Endothelial cell of umbilical vein (primary cell): ENCODE measurements at regions not wholly inside any gene's neighbourhood (a gene's known extent, or its start where the extent isn't known, plus 50 kb on each side); places are given as distances from the start of the nearest gene placed in this dataset.

Experiments used
- BruUV-seq: library from RNA; stranded (reverse); fragments of 400-500 nt; replicated peaks from 2 replicates; lab custom pipeline; 2021; lab: Mats Ljungman, UMichigan
- CTCF ChIA-PET: fragments of 300-600, 350-600 bp; sonication (Branson Sonifier 250); formaldehyde crosslinking; loops from one replicate; lab custom pipeline; 2021; ENCODE audit warnings: antibody characterized with exemption, inconsistent platforms; lab: Charles Lee
- POLR2A ChIA-PET: fragments of 300-600, 350-600 bp; sonication (Branson Sonifier 250); formaldehyde crosslinking; loops from one replicate; lab custom pipeline; 2021; ENCODE audit warnings: antibody characterized with exemption, inconsistent platforms; lab: Charles Lee
- DNase-seq: peaks from one replicate; pipeline ENCODE4 v3.0.0-alpha.2; 2011; ENCODE audit warnings: low read depth, low spot score
- FAIRE-seq: peaks from 2 replicates; lab custom pipeline; 2011; peaks lifted over from hg19 to GRCh38; lab: Jason Lieb, UNC
- H2AFZ ChIP-seq: 2 replicates; pipeline ENCODE4 v1.6.0; 2012; ENCODE audit warnings: low read depth, low read length, control low read depth, inconsistent platforms
- H3K27ac ChIP-seq: 2 replicates; pipeline ENCODE4 v1.5.1; 2011; ENCODE audit warnings: low read depth, mild to moderate bottlenecking, control low read depth, low read length, moderate library complexity; ENCODE audit not compliant: insufficient read depth
- H3K27me3 ChIP-seq, 2 experiments: 2 replicates each; pipeline versions ENCODE4 v1.6.0 to v1.6.1; 2011; ENCODE audit warnings: low read length in 2 of 2, mixed read lengths in 1 of 2; ENCODE audit not compliant: control insufficient read depth in 2 of 2, insufficient read depth in 2 of 2
- H3K36me3 ChIP-seq, 2 experiments: 2 replicates in 1 of 2; 3 replicates in 1 of 2; pipeline ENCODE4 v1.5.1; 2011; ENCODE audit warnings: low read length in 2 of 2, mild to moderate bottlenecking in 1 of 2, moderate library complexity in 1 of 2; ENCODE audit not compliant: control insufficient read depth in 2 of 2, insufficient read depth in 2 of 2; ENCODE audit errors: extremely low read depth in 1 of 2
- H3K4me1 ChIP-seq: 3 replicates; pipeline ENCODE4 v1.5.1; 2011; ENCODE audit warnings: mild to moderate bottlenecking, low read length; ENCODE audit not compliant: control insufficient read depth, insufficient read depth; ENCODE audit errors: extremely low read depth
- H3K4me2 ChIP-seq: 2 replicates; pipeline ENCODE4 v1.6.1; 2011; ENCODE audit warnings: low read length, control low read depth, mixed read lengths; ENCODE audit not compliant: insufficient read depth
- H3K4me3 ChIP-seq, 3 experiments: fragments of 200-600 bp in 1 of 3; sonication (generic), shearing (Covaris generic) in 1 of 3; replicated peaks in 1 of 3; 2 replicates each; pipeline ENCODE4 v1.5.1; 2011 to 2016; ENCODE audit warnings: control low read depth in 3 of 3, low read length in 3 of 3, mild to moderate bottlenecking in 2 of 3, inconsistent platforms in 1 of 3, low read depth in 1 of 3, moderate library complexity in 1 of 3; ENCODE audit not compliant: insufficient read depth in 1 of 3
- H3K79me2 ChIP-seq: 2 replicates; pipeline ENCODE4 v1.6.0; 2012; ENCODE audit warnings: low read length, inconsistent platforms; ENCODE audit not compliant: control insufficient read depth, insufficient read depth
- H3K9ac ChIP-seq: replicated peaks from 2 replicates; pipeline ENCODE3; 2011; ENCODE audit warnings: low read length, control low read depth; ENCODE audit not compliant: insufficient read depth; ENCODE audit errors: extremely low read depth
- H3K9me1 ChIP-seq: replicated peaks from 3 replicates; pipeline ENCODE4 v1.6.0; 2011; ENCODE audit warnings: mild to moderate bottlenecking, low read length; ENCODE audit not compliant: control insufficient read depth, insufficient read depth; ENCODE audit errors: extremely low read depth
- H3K9me3 ChIP-seq: replicated peaks from 2 replicates; pipeline ENCODE4 v1.5.1; 2012; ENCODE audit warnings: low read length, inconsistent platforms; ENCODE audit not compliant: control insufficient read depth, insufficient read depth
- H4K20me1 ChIP-seq: replicated peaks from 2 replicates; pipeline ENCODE3; 2011; ENCODE audit warnings: mild to moderate bottlenecking, low read length; ENCODE audit not compliant: control insufficient read depth, insufficient read depth; ENCODE audit errors: extremely low read depth
- EZH2 ChIP-seq: IDR thresholded peaks from 2 replicates; pipeline ENCODE4 v1.6.1; 2012; ENCODE audit warnings: borderline replicate concordance, low read depth, mild to moderate bottlenecking, moderate library complexity, low read length, inconsistent platforms; ENCODE audit not compliant: severe bottlenecking
- FOS ChIP-seq: IDR thresholded peaks from 2 replicates; pipeline ENCODE4 v1.6.1; 2011; ENCODE audit warnings: mild to moderate bottlenecking, low read length, moderate library complexity, borderline replicate concordance; ENCODE audit not compliant: insufficient read depth
- GATA2 ChIP-seq: IDR thresholded peaks from 2 replicates; pipeline ENCODE4 v1.7.0; 2011; ENCODE audit warnings: low read depth, mild to moderate bottlenecking, moderate library complexity, mixed read lengths, low read length; ENCODE audit not compliant: insufficient read length, insufficient read depth
- JUN ChIP-seq: IDR thresholded peaks from 2 replicates; pipeline ENCODE4 v1.6.1; 2011; ENCODE audit warnings: borderline replicate concordance, low read depth; ENCODE audit not compliant: insufficient read length, insufficient read depth
- MAX ChIP-seq: IDR thresholded peaks from 2 replicates; pipeline ENCODE4 v1.6.1; 2011; ENCODE audit not compliant: insufficient read depth, insufficient read length
- MYC ChIP-seq: IDR thresholded peaks from one replicate; pipeline ENCODE4 v1.6.1; 2011; ENCODE audit warnings: mild to moderate bottlenecking, low read depth, low read length
- POLR2A ChIP-seq: IDR thresholded peaks from 2 replicates; pipeline ENCODE4 v1.6.1; 2012; ENCODE audit warnings: low read depth, mild to moderate bottlenecking, control low read depth, low read length
- POLR2AphosphoS5 ChIP-seq: IDR thresholded peaks from 2 replicates; pipeline ENCODE4 v1.6.1; 2012; ENCODE audit warnings: low read depth, mild to moderate bottlenecking, control low read depth, low read length, moderate library complexity; ENCODE audit not compliant: insufficient read depth
- dilution Hi-C: fragments of 300-500 bp; cut with MboI; formaldehyde crosslinking; loops from one replicate; pipeline ENCODE4 v1.15.0; 2019; ENCODE audit warnings: low sequenced_read_pairs; ENCODE audit not compliant: extremely low pct_ligation_motif_present
- intact Hi-C: fragments of 100-400 bp; cut with micrococcal nuclease; formaldehyde crosslinking; loops from one replicate; pipeline ENCODE4 v1.10.0; 2022
- TF ChIP-seq, protein P1 (sequence below), 2 donors: IDR thresholded peaks; 1 replicate in 1 of 2; 2 replicates in 1 of 2; pipeline ENCODE4 v1.5.1; 2011; ENCODE audit warnings: low read length in 2 of 2, mild to moderate bottlenecking in 2 of 2, moderate library complexity in 2 of 2, control low read depth in 1 of 2, inconsistent platforms in 1 of 2, low read depth in 1 of 2; ENCODE audit not compliant: insufficient read depth in 1 of 2; ENCODE audit errors: extremely low read depth in 1 of 2

- no TSS peak for BruUV-seq
- intact Hi-C loops, result no loop called here
- no peaks in the 10 kb centered on the region for H4K20me1 ChIP-seq
- FAIRE-seq (no peak), DNase-seq (no peak)
- POLR2A ChIA-PET, result no interaction called here
- H3K27me3 ChIP-seq, result no peaks in the 10 kb centered on the region
- H3K36me3 ChIP-seq, result no peaks in the 10 kb centered on the region
- no peak overlapping the region for H3K9ac ChIP-seq
- TF ChIP-seq POLR2AphosphoS5, result no peak
- no peak for TF ChIP-seq FOS
- TF ChIP-seq POLR2A, result no peak
- TF ChIP-seq, protein P1, sequence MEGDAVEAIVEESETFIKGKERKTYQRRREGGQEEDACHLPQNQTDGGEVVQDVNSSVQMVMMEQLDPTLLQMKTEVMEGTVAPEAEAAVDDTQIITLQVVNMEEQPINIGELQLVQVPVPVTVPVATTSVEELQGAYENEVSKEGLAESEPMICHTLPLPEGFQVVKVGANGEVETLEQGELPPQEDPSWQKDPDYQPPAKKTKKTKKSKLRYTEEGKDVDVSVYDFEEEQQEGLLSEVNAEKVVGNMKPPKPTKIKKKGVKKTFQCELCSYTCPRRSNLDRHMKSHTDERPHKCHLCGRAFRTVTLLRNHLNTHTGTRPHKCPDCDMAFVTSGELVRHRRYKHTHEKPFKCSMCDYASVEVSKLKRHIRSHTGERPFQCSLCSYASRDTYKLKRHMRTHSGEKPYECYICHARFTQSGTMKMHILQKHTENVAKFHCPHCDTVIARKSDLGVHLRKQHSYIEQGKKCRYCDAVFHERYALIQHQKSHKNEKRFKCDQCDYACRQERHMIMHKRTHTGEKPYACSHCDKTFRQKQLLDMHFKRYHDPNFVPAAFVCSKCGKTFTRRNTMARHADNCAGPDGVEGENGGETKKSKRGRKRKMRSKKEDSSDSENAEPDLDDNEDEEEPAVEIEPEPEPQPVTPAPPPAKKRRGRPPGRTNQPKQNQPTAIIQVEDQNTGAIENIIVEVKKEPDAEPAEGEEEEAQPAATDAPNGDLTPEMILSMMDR (IDR thresholded peaks at IDR 0.05; ENCODE audit: extremely low read depth in 1 of 2, insufficient read depth in 1 of 2, low read depth in 1 of 2, low read length in 2 of 2), result no peak
- no peak for TF ChIP-seq MAX
- TF ChIP-seq GATA2, result no peak
- no peak for TF ChIP-seq JUN
- TF ChIP-seq MYC, result no peak
- TF ChIP-seq EZH2, result no peak
- no peaks in the 10 kb centered on the region for H3K9me3 ChIP-seq
- no peaks in the 10 kb centered on the region for H3K4me1 ChIP-seq
- H3K9me1 ChIP-seq, result no peaks in the 10 kb centered on the region
- H3K4me3 ChIP-seq, result no peak overlapping the region
- no peak overlapping the region for H3K4me2 ChIP-seq
- no peak overlapping the region for H2AFZ ChIP-seq
- H3K79me2 ChIP-seq, result no peaks in the 10 kb centered on the region
- CTCF ChIA-PET, result no interaction called here
- dilution Hi-C loops, result no loop called here
- H3K27ac ChIP-seq, result no peak overlapping the region
Measured at GRCh38 chr2:220478305-220479058, 851.1 kb downstream of the SLC4A3 start.
